MM.1S (cell line): ENCODE measurements at regions not wholly inside any gene's neighbourhood (a gene's known extent, or its start where the extent isn't known, plus 50 kb on each side); places are given as distances from the start of the nearest gene placed in this dataset.

Source experiments
- CTCF ChIP-seq: fragments of 300-600 bp; sonication (generic); IDR thresholded peaks from 2 replicates; pipeline ENCODE4 v1.5.1; 2016; ENCODE audit warnings: antibody characterized with exemption, low read length, mixed read lengths
- EZH2 ChIP-seq: fragments of 300-600 bp; sonication (generic); optimal IDR thresholded peaks from 2 replicates; pipeline ENCODE3; 2017; ENCODE audit warnings: low read depth, mild to moderate bottlenecking, antibody characterized with exemption, low read length, mixed read lengths

DNA sequence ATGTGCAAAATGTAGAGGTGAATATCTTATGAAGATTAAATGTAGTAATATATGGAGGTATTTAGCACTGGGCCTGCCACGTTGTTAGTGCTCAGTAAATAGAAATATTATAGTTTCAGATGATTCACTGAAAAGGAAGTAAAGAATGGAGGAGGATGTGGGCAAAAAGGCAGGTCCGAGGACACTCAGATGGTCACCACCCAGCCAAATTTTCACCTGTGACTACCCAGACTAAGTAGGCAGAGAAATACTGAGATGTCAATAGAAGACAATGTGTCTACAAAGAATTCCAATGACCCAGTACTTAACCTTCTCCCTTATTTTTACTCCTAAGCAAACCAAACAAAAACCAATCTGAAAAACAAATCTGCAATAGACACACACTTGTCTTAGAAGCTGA, 70.3 kb upstream of the ATP10B start:
- TF ChIP-seq CTCF, result no peak
- no peak for TF ChIP-seq EZH2
